ENCODE measurements at regions not wholly inside any gene's neighbourhood (a gene's known extent, or its start where the extent isn't known, plus 50 kb on each side); places are given as distances from the start of the nearest gene placed in this dataset.

- H3K4me3 ChIP-seq (ENCODE audit: low read depth, low read length): no peak overlapping the region
- no peak for TF ChIP-seq CTCF (IDR thresholded peaks at IDR 0.05; ENCODE audit: borderline replicate concordance, insufficient read depth, low read depth, low read length)
These were observed 194.5 kb downstream of the RAD51AP2 start for GRCh38 chr2:17323697-17324096.

GRCh38 chr2:17322461-17322860 is 195.8 kb downstream of the RAD51AP2 start:
- no peak for TF ChIP-seq CTCF (IDR thresholded peaks at IDR 0.05; ENCODE audit: borderline replicate concordance, insufficient read depth, low read depth, low read length)
- H3K4me3 ChIP-seq (ENCODE audit: low read depth, low read length): no peak overlapping the region

GRCh38 chr2:17319090-17319489 is 199.2 kb downstream of the RAD51AP2 start:
- no peak overlapping the region for H3K4me3 ChIP-seq (ENCODE audit: low read depth, low read length)
- TF ChIP-seq CTCF (IDR thresholded peaks at IDR 0.05; ENCODE audit: borderline replicate concordance, insufficient read depth, low read depth, low read length): no peak

GRCh38 chr2:17318013-17318412 is 200.2 kb downstream of the RAD51AP2 start:
- TF ChIP-seq CTCF (IDR thresholded peaks at IDR 0.05; ENCODE audit: borderline replicate concordance, insufficient read depth, low read depth, low read length): no peak
- H3K4me3 ChIP-seq (ENCODE audit: low read depth, low read length): no peak overlapping the region

- no peak for TF ChIP-seq CTCF (IDR thresholded peaks at IDR 0.05; ENCODE audit: borderline replicate concordance, insufficient read depth, low read depth, low read length)
- H3K4me3 ChIP-seq (ENCODE audit: low read depth, low read length): no peak overlapping the region
These were observed 200.7 kb downstream of the RAD51AP2 start for GRCh38 chr2:17317439-17317976.

GRCh38 chr2:17313261-17313660 is 205.0 kb downstream of the RAD51AP2 start:
- no peak for TF ChIP-seq CTCF (IDR thresholded peaks at IDR 0.05; ENCODE audit: borderline replicate concordance, insufficient read depth, low read depth, low read length)
- H3K4me3 ChIP-seq (ENCODE audit: low read depth, low read length): no peak overlapping the region

- TF ChIP-seq CTCF (IDR thresholded peaks at IDR 0.05; ENCODE audit: borderline replicate concordance, insufficient read depth, low read depth, low read length): no peak
- H3K4me3 ChIP-seq (ENCODE audit: low read depth, low read length): no peak overlapping the region
These were observed 206.3 kb downstream of the RAD51AP2 start for GRCh38 chr2:17311771-17312511.
